Trophoblast cell (in vitro differentiated cells and primary cell): ENCODE measurements at regions not wholly inside any gene's neighbourhood (a gene's known extent, or its start where the extent isn't known, plus 50 kb on each side); places are given as distances from the start of the nearest gene placed in this dataset.

Experiments used
- DNase-seq, 2 donors: peaks; one replicate each; pipeline ENCODE4 v3.0.0-alpha.2; 2016
- H2AFZ ChIP-seq: 2 replicates; pipeline ENCODE4 v1.6.1; 2013; ENCODE audit warnings: low read length, moderate library complexity, mild to moderate bottlenecking; ENCODE audit not compliant: insufficient read depth, poor library complexity
- H2AK5ac ChIP-seq: 2 replicates; pipeline ENCODE4 v1.6.1; 2013; ENCODE audit warnings: mild to moderate bottlenecking, low read length
- H2BK120ac ChIP-seq: 2 replicates; pipeline ENCODE4 v1.6.1; 2013; ENCODE audit warnings: low read length, mild to moderate bottlenecking, moderate library complexity; ENCODE audit not compliant: insufficient read depth, poor library complexity
- H2BK12ac ChIP-seq: 2 replicates; pipeline ENCODE4 v1.6.1; 2013; ENCODE audit warnings: mild to moderate bottlenecking, low read length, moderate library complexity
- H2BK5ac ChIP-seq: 2 replicates; pipeline ENCODE4 v1.6.1; 2013; ENCODE audit warnings: low read length, low read depth, moderate library complexity, mild to moderate bottlenecking; ENCODE audit not compliant: poor library complexity
- H3K14ac ChIP-seq: 2 replicates; pipeline ENCODE4 v1.6.1; 2013; ENCODE audit warnings: mild to moderate bottlenecking, low read length
- H3K18ac ChIP-seq: 2 replicates; pipeline ENCODE4 v1.6.1; 2013; ENCODE audit warnings: mild to moderate bottlenecking, low read length
- H3K23ac ChIP-seq: 2 replicates; pipeline ENCODE4 v1.6.1; 2013; ENCODE audit warnings: low read length
- H3K27ac ChIP-seq: 2 replicates; pipeline ENCODE4 v1.5.1; 2013; ENCODE audit warnings: low read depth, mild to moderate bottlenecking, inconsistent platforms, low read length, moderate library complexity
- H3K27me3 ChIP-seq: 2 replicates; pipeline ENCODE4 v1.6.1; 2013; ENCODE audit warnings: inconsistent platforms, mild to moderate bottlenecking, low read length, moderate library complexity; ENCODE audit not compliant: insufficient read depth
- H3K36me3 ChIP-seq, 2 experiments: 1 replicate in 1 of 2; 2 replicates in 1 of 2; pipeline ENCODE4 v1.6.1; 2013; ENCODE audit warnings: low read length in 2 of 2, mild to moderate bottlenecking in 2 of 2, moderate library complexity in 1 of 2; ENCODE audit not compliant: insufficient read depth in 2 of 2, control insufficient read depth in 1 of 2
- H3K4ac ChIP-seq: 2 replicates; pipeline ENCODE4 v1.6.1; 2013; ENCODE audit warnings: low read depth, mild to moderate bottlenecking, low read length, moderate library complexity
- H3K4me1 ChIP-seq, 2 experiments: 1 replicate in 1 of 2; 2 replicates in 1 of 2; pipeline ENCODE4 v1.6.1; 2013; ENCODE audit warnings: low read length in 2 of 2, mild to moderate bottlenecking in 2 of 2, moderate library complexity in 1 of 2; ENCODE audit not compliant: insufficient read depth in 2 of 2, control insufficient read depth in 1 of 2
- H3K4me2 ChIP-seq: 2 replicates; pipeline ENCODE4 v1.6.1; 2013; ENCODE audit warnings: inconsistent platforms, mild to moderate bottlenecking, low read length, moderate library complexity
- H3K4me3 ChIP-seq: 2 replicates; pipeline ENCODE4 v1.5.1; 2013; ENCODE audit warnings: mild to moderate bottlenecking, low read depth, low read length, inconsistent platforms
- H3K79me1 ChIP-seq: one replicate; pipeline ENCODE4 v1.6.1; 2013; ENCODE audit warnings: low read length
- H3K79me2 ChIP-seq: 2 replicates; pipeline ENCODE4 v1.6.1; 2013; ENCODE audit warnings: low read length, mild to moderate bottlenecking; ENCODE audit not compliant: control insufficient read depth, insufficient read depth, poor library complexity
- H3K9ac ChIP-seq: 2 replicates; pipeline ENCODE4 v1.6.1; 2013; ENCODE audit warnings: mild to moderate bottlenecking, low read length
- H3K9me3 ChIP-seq: 2 replicates; pipeline ENCODE4 v1.6.1; 2013; ENCODE audit warnings: low read depth, mild to moderate bottlenecking, control low read depth, inconsistent platforms, low read length; ENCODE audit not compliant: insufficient read depth
- H4K12ac ChIP-seq: 2 replicates; pipeline ENCODE4 v1.6.1; 2013; ENCODE audit warnings: low read depth, mild to moderate bottlenecking, low read length, moderate library complexity
- H4K8ac ChIP-seq: 2 replicates; pipeline ENCODE4 v1.6.1; 2013; ENCODE audit warnings: low read depth, mild to moderate bottlenecking, low read length, moderate library complexity
- H4K91ac ChIP-seq: one replicate; pipeline ENCODE4 v1.6.1; 2013; ENCODE audit warnings: low read depth, mild to moderate bottlenecking, low read length, moderate library complexity
- WGBS: extraction: QIAGEN DNeasy Blood & Tissue Kit; methylation state at CpG from one replicate; pipeline ENCODE4 v1.1.7; 2013; ENCODE audit warnings: missing lambda C conversion rate; ENCODE audit not compliant: insufficient read length, insufficient coverage; ENCODE audit errors: extremely low coverage; 5-methylcytosine and 5-hydroxymethylcytosine counted together

GRCh38 chr20:1845163-1845523 is 50.1 kb upstream of the SIRPA start:
- H3K4me1 ChIP-seq = peaks cover under 1 to 6% of the 10 kb centered on the region in 2 experiments
- no peak overlapping the region for H3K9ac ChIP-seq

GRCh38 chr20:1844325-1845162 is 50.7 kb upstream of the SIRPA start:
- Histone ChIP-seq H3K79me2 (no peaks in the 10 kb centered on the region), H2BK12ac (no peak overlapping the region), H3K14ac (no peak overlapping the region), H3K4ac (no peak overlapping the region), H3K9me3 (peaks cover 1% of the 10 kb centered on the region), H4K12ac (no peak overlapping the region), H4K8ac (no peak overlapping the region), H2BK120ac (no peak overlapping the region), H3K36me3 (no peaks in the 10 kb centered on the region), H2BK5ac (no peak overlapping the region), H3K9ac (no peak overlapping the region), H4K91ac (no peak overlapping the region), H3K18ac (no peak overlapping the region), H3K27ac (no peak overlapping the region), H3K4me3 (no peak overlapping the region), H2AK5ac (no peak overlapping the region), H2AFZ (no peak overlapping the region), H3K4me1 (peaks cover 3 to 9% of the 10 kb centered on the region in 2 experiments), H3K4me2 (no peak overlapping the region), H3K79me1 (no peaks in the 10 kb centered on the region), H3K27me3 (no peaks in the 10 kb centered on the region), H3K23ac (no peak overlapping the region)
- whole genome bisulfite sequencing = no CpG with 5 or more reads among the region's 10 CpGs
- peak; percentile 20 to 37 for DNase-seq

More at GRCh38 chr20:1845163-1845523, 50.1 kb upstream of the SIRPA start:
- H3K79me1 ChIP-seq = no peaks in the 10 kb centered on the region
- WGBS = no CpG with 5 or more reads among the region's 1 CpG
- H3K4me2 ChIP-seq = no peak overlapping the region
- no peak overlapping the region for H3K27ac ChIP-seq
- H4K91ac ChIP-seq = no peak overlapping the region
- H3K14ac ChIP-seq = no peak overlapping the region
- H3K9me3 ChIP-seq = peaks cover 1% of the 10 kb centered on the region
- no peaks in the 10 kb centered on the region for H3K27me3 ChIP-seq
- H4K12ac ChIP-seq = no peak overlapping the region
- H3K18ac ChIP-seq = no peak overlapping the region
- H3K36me3 ChIP-seq = no peaks in the 10 kb centered on the region
- H2BK120ac ChIP-seq = no peak overlapping the region
- H3K4ac ChIP-seq = no peak overlapping the region
- no peak overlapping the region for H3K4me3 ChIP-seq
- no peaks in the 10 kb centered on the region for H3K79me2 ChIP-seq
- H2BK5ac ChIP-seq = no peak overlapping the region
- no peak overlapping the region for H2AK5ac ChIP-seq
- H3K23ac ChIP-seq = no peak overlapping the region
- no peak for DNase-seq
- H2BK12ac ChIP-seq = no peak overlapping the region
- H4K8ac ChIP-seq = no peak overlapping the region
- no peak overlapping the region for H2AFZ ChIP-seq

- H3K14ac ChIP-seq = no peak overlapping the region
- no peaks in the 10 kb centered on the region for H3K27me3 ChIP-seq
- no peak overlapping the region for H3K4me3 ChIP-seq
- H4K91ac ChIP-seq = no peak overlapping the region
- H3K4me2 ChIP-seq = no peak overlapping the region
- peaks cover 1% of the 10 kb centered on the region for H3K9me3 ChIP-seq
- no peak overlapping the region for H2AK5ac ChIP-seq
- no peak overlapping the region for H3K18ac ChIP-seq
- no peaks in the 10 kb centered on the region for H3K36me3 ChIP-seq
- no peaks in the 10 kb centered on the region for H3K79me2 ChIP-seq
- H2AFZ ChIP-seq = no peak overlapping the region
- H2BK12ac ChIP-seq = no peak overlapping the region
- H3K4me1 ChIP-seq = peaks cover 3 to 9% of the 10 kb centered on the region in 2 experiments
- no peak overlapping the region for H3K9ac ChIP-seq
- no peak overlapping the region for H4K8ac ChIP-seq
- no peak for DNase-seq
- H2BK120ac ChIP-seq = no peak overlapping the region
- H3K79me1 ChIP-seq = no peaks in the 10 kb centered on the region
- WGBS = no CpG with 5 or more reads among the region's 7 CpGs
- no peak overlapping the region for H2BK5ac ChIP-seq
- H3K27ac ChIP-seq = no peak overlapping the region
- H3K23ac ChIP-seq = no peak overlapping the region
- H3K4ac ChIP-seq = no peak overlapping the region
- H4K12ac ChIP-seq = no peak overlapping the region
These were observed 52.9 kb upstream of the SIRPA start for GRCh38 chr20:1842281-1842680.

- Histone ChIP-seq H2BK5ac (no peak overlapping the region), H3K4me2 (no peak overlapping the region), H3K4me1 (peaks cover 3 to 9% of the 10 kb centered on the region in 2 experiments), H2AK5ac (no peak overlapping the region), H2BK12ac (no peak overlapping the region), H3K18ac (no peak overlapping the region), H3K36me3 (no peaks in the 10 kb centered on the region), H4K91ac (no peak overlapping the region), H3K79me2 (no peaks in the 10 kb centered on the region), H3K23ac (no peak overlapping the region), H3K14ac (no peak overlapping the region), H3K9ac (no peak overlapping the region), H3K27me3 (no peaks in the 10 kb centered on the region), H3K4ac (no peak overlapping the region), H3K9me3 (peaks cover 1% of the 10 kb centered on the region), H3K4me3 (no peak overlapping the region), H2BK120ac (no peak overlapping the region), H4K12ac (no peak overlapping the region), H2AFZ (no peak overlapping the region), H3K79me1 (no peaks in the 10 kb centered on the region), H4K8ac (no peak overlapping the region), H3K27ac (no peak overlapping the region)
- WGBS = no CpG with 5 or more reads among the region's 6 CpGs
- no peak for DNase-seq
These were observed 53.6 kb upstream of the SIRPA start for GRCh38 chr20:1841554-1842140.
